Activated CD4-positive, alpha-beta T cell treated with anti-CD3 and anti-CD28 coated beads, Interleukin-2, amount 10 ng/mL, durations not matched to agents 7 days and 5 days (primary cell): ENCODE measurements at regions not wholly inside any gene's neighbourhood (a gene's known extent, or its start where the extent isn't known, plus 50 kb on each side); places are given as distances from the start of the nearest gene placed in this dataset.

Experiments
- CTCF ChIA-PET: fragments of 350-600 bp; sonication (Branson Sonifier 250); formaldehyde crosslinking; loops from one replicate; lab custom pipeline; 2021; ENCODE audit warnings: antibody characterized with exemption; lab: Charles Lee
- POLR2A ChIA-PET: fragments of 350-600 bp; sonication (Branson Sonifier 250); formaldehyde crosslinking; loops from one replicate; lab custom pipeline; 2021; ENCODE audit warnings: antibody characterized with exemption; lab: Charles Lee
- DNase-seq: peaks from one replicate; pipeline ENCODE4 v3.0.0-alpha.2; 2020
- H3K27ac Mint-ChIP-seq: one replicate; pipeline ENCODE4 v1.8.0; 2021; ENCODE audit warnings: mild to moderate bottlenecking, moderate library complexity, mixed read lengths
- H3K27me3 Mint-ChIP-seq: one replicate; pipeline ENCODE4 v1.8.0; 2021; ENCODE audit warnings: mixed read lengths
- H3K36me3 Mint-ChIP-seq: one replicate; pipeline ENCODE4 v1.8.0; 2021; ENCODE audit warnings: low read depth, mixed read lengths
- H3K4me1 Mint-ChIP-seq: one replicate; pipeline ENCODE4 v1.8.0; 2021; ENCODE audit warnings: mixed read lengths
- H3K4me3 Mint-ChIP-seq: one replicate; pipeline ENCODE4 v1.8.0; 2021; ENCODE audit warnings: mild to moderate bottlenecking, moderate library complexity, mixed read lengths
- H3K9me3 Mint-ChIP-seq: one replicate; pipeline ENCODE4 v1.8.0; 2021; ENCODE audit warnings: mixed read lengths

DNA sequence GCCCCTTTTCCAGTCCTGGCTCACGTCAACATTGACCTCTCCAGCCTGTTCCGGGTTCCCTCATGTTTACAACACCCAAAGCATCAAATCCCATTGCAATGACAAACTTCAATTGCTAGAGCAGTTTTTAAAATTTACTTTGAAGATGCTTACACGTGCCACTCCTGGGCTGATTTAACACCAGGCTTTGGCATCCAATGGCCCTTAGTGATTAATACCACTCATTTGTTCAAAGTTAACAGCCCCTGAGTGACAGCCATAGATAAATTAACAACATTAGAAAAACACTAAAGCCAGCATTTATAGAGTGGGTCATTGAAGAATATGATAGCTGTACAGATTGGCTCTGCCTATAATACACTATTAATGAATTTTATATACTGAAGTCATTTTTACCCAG, 135.1 kb downstream of the PMP22 start:
- H3K4me1 Mint-ChIP-seq: no peaks in the 10 kb centered on the region
- H3K9me3 Mint-ChIP-seq: peaks cover 2% of the 10 kb centered on the region
- no peaks in the 10 kb centered on the region for H3K36me3 Mint-ChIP-seq
- no peak for DNase-seq
- no peaks in the 10 kb centered on the region for H3K27me3 Mint-ChIP-seq
- no peak overlapping the region for H3K27ac Mint-ChIP-seq
- no peak overlapping the region for H3K4me3 Mint-ChIP-seq
- ChIA-PET POLR2A (no interaction called here), CTCF (no interaction called here)

DNA sequence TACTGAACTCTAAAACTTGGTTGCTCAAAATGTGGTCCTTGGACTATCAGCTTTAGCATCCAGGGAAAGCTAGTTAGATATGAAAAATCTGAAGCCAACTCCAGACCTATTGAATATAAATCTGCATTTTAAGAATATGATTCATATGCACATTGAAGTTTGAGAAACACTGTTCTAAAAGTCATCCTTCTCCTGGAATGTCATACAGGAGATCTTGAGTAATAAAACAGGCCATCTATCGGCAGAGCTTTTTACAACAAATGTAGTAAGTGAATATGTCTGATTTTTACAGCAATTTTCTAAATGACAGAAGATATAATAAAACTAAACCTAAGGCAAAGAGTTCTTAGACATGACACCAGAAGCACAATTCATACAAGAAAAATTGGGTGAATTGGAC, 140.4 kb downstream of the PMP22 start:
- CTCF ChIA-PET: no interaction called here
- H3K4me1 Mint-ChIP-seq: no peaks in the 10 kb centered on the region
- no peak overlapping the region for H3K27ac Mint-ChIP-seq
- POLR2A ChIA-PET: no interaction called here
- no peaks in the 10 kb centered on the region for H3K36me3 Mint-ChIP-seq
- peaks cover 2% of the 10 kb centered on the region for H3K9me3 Mint-ChIP-seq
- H3K4me3 Mint-ChIP-seq: no peak overlapping the region
- no peak for DNase-seq
- H3K27me3 Mint-ChIP-seq: no peaks in the 10 kb centered on the region

DNA sequence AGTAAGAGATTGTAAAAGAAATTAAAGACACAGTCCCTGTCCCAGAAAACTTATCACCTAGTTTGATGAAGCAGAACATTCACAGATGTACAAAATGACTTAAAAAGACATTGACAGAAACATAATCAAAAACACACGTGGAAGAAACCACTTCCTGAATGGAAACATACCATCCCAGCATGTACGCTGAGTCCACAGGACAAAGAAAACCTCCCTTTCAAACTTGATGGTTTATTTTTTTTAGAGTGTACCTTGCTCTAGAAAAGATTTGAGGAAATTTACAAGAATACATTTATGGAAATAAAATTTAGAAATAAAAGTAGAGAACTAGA, 140.9 kb downstream of the PMP22 start:
- Mint-ChIP-seq H3K27me3 (no peaks in the 10 kb centered on the region), H3K36me3 (no peaks in the 10 kb centered on the region), H3K9me3 (peaks cover 2% of the 10 kb centered on the region), H3K27ac (no peak overlapping the region), H3K4me3 (no peak overlapping the region), H3K4me1 (no peaks in the 10 kb centered on the region)
- ChIA-PET CTCF (no interaction called here), POLR2A (no interaction called here)
- no peak for DNase-seq

DNA sequence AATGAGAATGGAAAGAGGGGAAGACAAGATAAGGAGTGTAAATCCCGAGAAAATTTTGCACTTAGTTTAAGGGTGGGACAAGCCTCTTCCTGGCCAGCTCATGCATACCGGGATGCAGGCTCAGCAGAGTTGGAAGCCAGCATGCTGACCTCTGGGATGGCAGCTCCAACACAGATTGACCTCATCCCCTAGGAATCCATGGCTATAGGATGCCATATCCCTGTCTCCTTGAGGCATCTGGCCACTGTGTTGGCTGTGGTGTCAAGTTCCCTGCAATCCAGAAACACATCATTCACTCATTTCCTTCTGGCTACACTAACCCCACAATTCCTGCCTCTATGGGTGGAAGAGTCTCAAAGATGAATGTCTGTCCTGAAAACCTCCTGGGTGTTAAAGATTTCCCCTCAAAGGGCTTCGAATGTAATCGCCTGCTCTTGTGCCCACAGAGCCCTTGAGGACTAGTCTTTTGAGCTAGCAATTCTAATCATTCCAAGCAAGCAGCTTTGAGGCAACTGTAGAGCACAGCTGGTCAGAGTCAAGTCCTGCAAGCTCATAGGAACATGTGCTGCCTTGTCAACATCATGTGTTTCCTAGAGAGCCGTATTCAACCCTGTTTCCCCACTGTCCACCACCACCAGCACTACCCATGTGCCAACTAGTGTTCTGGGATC, 141.4 kb downstream of the PMP22 start:
- H3K27me3 Mint-ChIP-seq: no peaks in the 10 kb centered on the region
- H3K36me3 Mint-ChIP-seq: no peaks in the 10 kb centered on the region
- H3K27ac Mint-ChIP-seq: no peak overlapping the region
- no peaks in the 10 kb centered on the region for H3K4me1 Mint-ChIP-seq
- peaks cover 2% of the 10 kb centered on the region for H3K9me3 Mint-ChIP-seq
- H3K4me3 Mint-ChIP-seq: no peak overlapping the region
- CTCF ChIA-PET: interaction anchor here (0.6 kb wide), 1 partner anchor 40 kb away, joined by 3 read pairs; no protein-coding TSS in a partner anchor
- POLR2A ChIA-PET: no interaction called here
- DNase-seq: no peak

GRCh38 chr17:15122857-15123256, 142.3 kb downstream of the PMP22 start:
- no peak for DNase-seq
- H3K27me3 Mint-ChIP-seq: no peaks in the 10 kb centered on the region
- no peak overlapping the region for H3K27ac Mint-ChIP-seq
- POLR2A ChIA-PET: no interaction called here
- CTCF ChIA-PET: interaction anchor here (0.6 kb wide), 1 partner anchor 41 kb away, joined by 3 read pairs; no protein-coding TSS in a partner anchor
- H3K36me3 Mint-ChIP-seq: no peaks in the 10 kb centered on the region
- H3K4me3 Mint-ChIP-seq: no peak overlapping the region
- H3K4me1 Mint-ChIP-seq: no peaks in the 10 kb centered on the region
- H3K9me3 Mint-ChIP-seq: peaks cover 2% of the 10 kb centered on the region

DNA sequence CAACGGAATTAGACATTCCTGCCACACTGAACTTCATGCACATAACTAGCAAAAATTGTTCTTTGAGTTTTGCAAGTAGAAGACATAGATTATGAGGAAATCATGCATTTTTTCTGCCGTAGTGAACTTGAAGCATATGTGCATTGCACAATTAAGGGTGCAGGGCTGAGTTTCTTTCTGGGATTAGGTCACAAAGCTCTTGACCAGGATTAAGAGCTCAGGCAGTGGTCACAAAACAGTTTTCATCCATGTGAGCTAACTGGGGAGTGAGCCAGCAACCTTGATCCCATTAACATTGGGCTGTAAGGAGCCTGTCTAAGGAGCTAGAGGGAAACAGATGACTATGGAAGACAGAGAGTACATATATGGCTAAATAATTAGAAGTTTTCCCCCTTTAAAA, 143.7 kb downstream of the PMP22 start:
- POLR2A ChIA-PET: no interaction called here
- Mint-ChIP-seq H3K36me3 (no peaks in the 10 kb centered on the region), H3K27me3 (no peaks in the 10 kb centered on the region), H3K4me3 (no peak overlapping the region), H3K27ac (no peak overlapping the region), H3K4me1 (no peaks in the 10 kb centered on the region), H3K9me3 (peaks cover 9% of the 10 kb centered on the region)
- CTCF ChIA-PET: no interaction called here
- no peak for DNase-seq

- CTCF ChIA-PET: no interaction called here
- POLR2A ChIA-PET: no interaction called here
- H3K4me3 Mint-ChIP-seq: no peak overlapping the region
- H3K4me1 Mint-ChIP-seq: no peaks in the 10 kb centered on the region
- H3K9me3 Mint-ChIP-seq: peaks cover 7% of the 10 kb centered on the region
- no peak overlapping the region for H3K27ac Mint-ChIP-seq
- no peaks in the 10 kb centered on the region for H3K36me3 Mint-ChIP-seq
- H3K27me3 Mint-ChIP-seq: no peaks in the 10 kb centered on the region
- no peak for DNase-seq
Measured at GRCh38 chr17:15119968-15120367, 145.2 kb downstream of the PMP22 start.

- no peaks in the 10 kb centered on the region for H3K27me3 Mint-ChIP-seq
- DNase-seq: no peak
- no peaks in the 10 kb centered on the region for H3K36me3 Mint-ChIP-seq
- ChIA-PET POLR2A (no interaction called here), CTCF (interaction anchor here (0.7 kb wide), 1 partner anchor 9 kb away, joined by 3 read pairs; no protein-coding TSS in a partner anchor)
- H3K27ac Mint-ChIP-seq: no peak overlapping the region
- H3K4me1 Mint-ChIP-seq: no peaks in the 10 kb centered on the region
- peaks cover 7% of the 10 kb centered on the region for H3K9me3 Mint-ChIP-seq
- no peak overlapping the region for H3K4me3 Mint-ChIP-seq
Measured at GRCh38 chr17:15117239-15117638, 147.9 kb downstream of the PMP22 start.

GRCh38 chr17:15112846-15113617, 152.1 kb downstream of the PMP22 start:
- POLR2A ChIA-PET: no interaction called here
- CTCF ChIA-PET: interaction anchor here (0.9 kb wide), 1 partner anchor 268 kb away, joined by 4 read pairs; no protein-coding TSS in a partner anchor
- no peak overlapping the region for H3K27ac Mint-ChIP-seq
- no peaks in the 10 kb centered on the region for H3K36me3 Mint-ChIP-seq
- no peaks in the 10 kb centered on the region for H3K27me3 Mint-ChIP-seq
- no peak for DNase-seq
- peaks cover 7% of the 10 kb centered on the region for H3K9me3 Mint-ChIP-seq
- H3K4me1 Mint-ChIP-seq: no peaks in the 10 kb centered on the region
- H3K4me3 Mint-ChIP-seq: no peak overlapping the region

GRCh38 chr17:15109608-15110007, 155.5 kb downstream of the PMP22 start:
- H3K4me3 Mint-ChIP-seq: no peak overlapping the region
- no peaks in the 10 kb centered on the region for H3K27me3 Mint-ChIP-seq
- no peaks in the 10 kb centered on the region for H3K4me1 Mint-ChIP-seq
- DNase-seq: no peak
- POLR2A ChIA-PET: no interaction called here
- no peaks in the 10 kb centered on the region for H3K9me3 Mint-ChIP-seq
- H3K27ac Mint-ChIP-seq: no peak overlapping the region
- CTCF ChIA-PET: no interaction called here
- H3K36me3 Mint-ChIP-seq: no peaks in the 10 kb centered on the region

- Mint-ChIP-seq H3K36me3 (no peaks in the 10 kb centered on the region), H3K27ac (no peak overlapping the region), H3K27me3 (no peaks in the 10 kb centered on the region), H3K9me3 (no peaks in the 10 kb centered on the region), H3K4me3 (no peak overlapping the region), H3K4me1 (no peaks in the 10 kb centered on the region)
- ChIA-PET POLR2A (no interaction called here), CTCF (no interaction called here)
- DNase-seq: no peak
Measured at GRCh38 chr17:15108992-15109391, 156.1 kb downstream of the PMP22 start.

- Mint-ChIP-seq H3K27me3 (no peaks in the 10 kb centered on the region), H3K4me3 (no peak overlapping the region), H3K27ac (no peak overlapping the region), H3K4me1 (no peaks in the 10 kb centered on the region), H3K9me3 (no peaks in the 10 kb centered on the region), H3K36me3 (no peaks in the 10 kb centered on the region)
- ChIA-PET CTCF (no interaction called here), POLR2A (no interaction called here)
- DNase-seq: no peak
Measured at GRCh38 chr17:15106540-15106939, 158.6 kb downstream of the PMP22 start.

GRCh38 chr17:15103785-15104184, 161.3 kb downstream of the PMP22 start:
- no peaks in the 10 kb centered on the region for H3K27me3 Mint-ChIP-seq
- no peaks in the 10 kb centered on the region for H3K4me1 Mint-ChIP-seq
- no peak overlapping the region for H3K27ac Mint-ChIP-seq
- ChIA-PET POLR2A (no interaction called here), CTCF (interaction anchor here (0.6 kb wide), 1 partner anchor 132 kb away, joined by 3 read pairs; no protein-coding TSS in a partner anchor)
- no peaks in the 10 kb centered on the region for H3K36me3 Mint-ChIP-seq
- DNase-seq: no peak
- H3K9me3 Mint-ChIP-seq: no peaks in the 10 kb centered on the region
- H3K4me3 Mint-ChIP-seq: no peak overlapping the region
